Breast epithelium (tissue), 3 donors: ENCODE measurements at regions not wholly inside any gene's neighbourhood (a gene's known extent, or its start where the extent isn't known, plus 50 kb on each side); places are given as distances from the start of the nearest gene placed in this dataset.
"Not testable (repeated sequence)": the region's sequence is repeated elsewhere in the genome, so short reads cannot be mapped to it uniquely, and the experiment has no call there.

Experiments
- POLR2A ChIP-seq: fragments of 450-650 bp; IDR thresholded peaks from one replicate; pipeline ENCODE4 v1.6.1; 2016; ENCODE audit warnings: antibody characterized with exemption, mild to moderate bottlenecking, moderate library complexity
- POLR2AphosphoS5 ChIP-seq, 3 donors: sonication (generic); formaldehyde crosslinking; IDR thresholded peaks; one replicate each; pipeline ENCODE4 v1.6.1; 2017; ENCODE audit warnings: antibody characterized with exemption in 3 of 3
- TF ChIP-seq, protein P1 (sequence below), 3 donors: fragments of 450-650 bp; IDR thresholded peaks; one replicate each; pipeline ENCODE4 v1.5.1; 2016 to 2017; ENCODE audit warnings: antibody characterized with exemption in 3 of 3, mild to moderate bottlenecking in 3 of 3, moderate library complexity in 3 of 3

DNA sequence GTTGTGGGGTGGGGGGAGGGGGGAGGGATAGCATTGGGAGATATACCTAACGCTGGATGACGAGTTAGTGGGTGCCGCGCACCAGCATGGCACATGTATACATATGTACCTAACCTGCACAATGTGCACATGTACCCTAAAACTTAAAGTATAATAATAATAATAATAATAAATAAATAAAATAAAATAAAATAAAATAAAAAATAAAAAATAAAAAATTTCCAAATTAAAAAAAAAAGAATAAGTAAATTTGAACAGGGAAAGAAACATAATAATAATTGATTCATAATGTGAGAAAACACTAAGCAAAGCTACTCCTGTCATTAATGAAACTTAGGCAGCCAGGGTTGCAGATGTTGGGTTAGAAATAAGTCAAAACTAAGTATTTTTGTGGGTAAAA lies 863.2 kb upstream of the CDH10 start:
- TF ChIP-seq, protein P1, sequence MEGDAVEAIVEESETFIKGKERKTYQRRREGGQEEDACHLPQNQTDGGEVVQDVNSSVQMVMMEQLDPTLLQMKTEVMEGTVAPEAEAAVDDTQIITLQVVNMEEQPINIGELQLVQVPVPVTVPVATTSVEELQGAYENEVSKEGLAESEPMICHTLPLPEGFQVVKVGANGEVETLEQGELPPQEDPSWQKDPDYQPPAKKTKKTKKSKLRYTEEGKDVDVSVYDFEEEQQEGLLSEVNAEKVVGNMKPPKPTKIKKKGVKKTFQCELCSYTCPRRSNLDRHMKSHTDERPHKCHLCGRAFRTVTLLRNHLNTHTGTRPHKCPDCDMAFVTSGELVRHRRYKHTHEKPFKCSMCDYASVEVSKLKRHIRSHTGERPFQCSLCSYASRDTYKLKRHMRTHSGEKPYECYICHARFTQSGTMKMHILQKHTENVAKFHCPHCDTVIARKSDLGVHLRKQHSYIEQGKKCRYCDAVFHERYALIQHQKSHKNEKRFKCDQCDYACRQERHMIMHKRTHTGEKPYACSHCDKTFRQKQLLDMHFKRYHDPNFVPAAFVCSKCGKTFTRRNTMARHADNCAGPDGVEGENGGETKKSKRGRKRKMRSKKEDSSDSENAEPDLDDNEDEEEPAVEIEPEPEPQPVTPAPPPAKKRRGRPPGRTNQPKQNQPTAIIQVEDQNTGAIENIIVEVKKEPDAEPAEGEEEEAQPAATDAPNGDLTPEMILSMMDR (IDR thresholded peaks at IDR 0.05) = not testable (repeated sequence)
- not testable (repeated sequence) for TF ChIP-seq POLR2A; POLR2AphosphoS5 (IDR thresholded peaks at IDR 0.05)
